ENCODE measurements at regions not wholly inside any gene's neighbourhood (a gene's known extent, or its start where the extent isn't known, plus 50 kb on each side); places are given as distances from the start of the nearest gene placed in this dataset.

GRCh38 chr2:57894381-57894780 lies 152.2 kb upstream of the VRK2 start:
- Histone ChIP-seq H3K4me2 (ENCODE audit: low read depth, low read length, poor library complexity, severe bottlenecking) (no peak overlapping the region), H3K36me3 (ENCODE audit: low read length) (no peaks in the 10 kb centered on the region), H3K79me2 (ENCODE audit: insufficient read depth, low read length) (no peaks in the 10 kb centered on the region), H3K9me3 (ENCODE audit: insufficient read depth, low read length) (no peaks in the 10 kb centered on the region), H3K9me2 (replicated peaks; ENCODE audit: insufficient read depth, low read length) (no peaks in the 10 kb centered on the region), H3K27me3 (ENCODE audit: low read length) (no peaks in the 10 kb centered on the region), H3K4me3 (ENCODE audit: insufficient read depth, low read length, poor library complexity, severe bottlenecking) (no peak overlapping the region), H3K27ac (ENCODE audit: low read depth, low read length) (no peak overlapping the region), H4K20me1 (ENCODE audit: low read depth, low read length) (no peaks in the 10 kb centered on the region), H3K9ac (ENCODE audit: low read length) (no peak overlapping the region), H3F3A (ENCODE audit: insufficient read depth) (no peaks in the 10 kb centered on the region), H2AFZ (ENCODE audit: low read depth, low read length, severe bottlenecking) (no peak overlapping the region)
- TF ChIP-seq, protein P1, sequence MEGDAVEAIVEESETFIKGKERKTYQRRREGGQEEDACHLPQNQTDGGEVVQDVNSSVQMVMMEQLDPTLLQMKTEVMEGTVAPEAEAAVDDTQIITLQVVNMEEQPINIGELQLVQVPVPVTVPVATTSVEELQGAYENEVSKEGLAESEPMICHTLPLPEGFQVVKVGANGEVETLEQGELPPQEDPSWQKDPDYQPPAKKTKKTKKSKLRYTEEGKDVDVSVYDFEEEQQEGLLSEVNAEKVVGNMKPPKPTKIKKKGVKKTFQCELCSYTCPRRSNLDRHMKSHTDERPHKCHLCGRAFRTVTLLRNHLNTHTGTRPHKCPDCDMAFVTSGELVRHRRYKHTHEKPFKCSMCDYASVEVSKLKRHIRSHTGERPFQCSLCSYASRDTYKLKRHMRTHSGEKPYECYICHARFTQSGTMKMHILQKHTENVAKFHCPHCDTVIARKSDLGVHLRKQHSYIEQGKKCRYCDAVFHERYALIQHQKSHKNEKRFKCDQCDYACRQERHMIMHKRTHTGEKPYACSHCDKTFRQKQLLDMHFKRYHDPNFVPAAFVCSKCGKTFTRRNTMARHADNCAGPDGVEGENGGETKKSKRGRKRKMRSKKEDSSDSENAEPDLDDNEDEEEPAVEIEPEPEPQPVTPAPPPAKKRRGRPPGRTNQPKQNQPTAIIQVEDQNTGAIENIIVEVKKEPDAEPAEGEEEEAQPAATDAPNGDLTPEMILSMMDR (IDR thresholded peaks at IDR 0.05; ENCODE audit: insufficient read depth, low read length, poor library complexity, severe bottlenecking) = no peak
- TF ChIP-seq EZH2phosphoT487 (conservative IDR thresholded peaks at IDR 0.05; ENCODE audit: low read length) = no peak

DNA sequence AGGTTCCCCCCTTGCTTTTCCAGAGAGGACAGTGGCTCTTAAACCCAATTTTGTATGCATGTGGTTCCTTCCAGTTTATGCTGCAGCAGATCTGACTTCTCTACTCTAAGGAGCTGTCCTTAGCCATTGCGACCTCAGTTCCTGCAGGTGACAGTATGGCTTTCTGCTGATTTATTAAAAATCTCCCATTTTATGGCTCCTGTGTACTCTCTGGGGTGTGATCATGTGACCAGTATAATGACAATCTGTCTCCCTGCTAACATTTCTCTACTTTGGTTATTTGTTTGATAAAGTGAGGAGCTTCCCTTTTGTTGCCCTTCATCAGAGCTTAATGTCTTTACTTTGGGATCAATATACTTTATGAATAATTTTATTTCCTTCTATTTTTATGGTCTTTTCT lies 148.7 kb upstream of the VRK2 start:
- H3K79me2 ChIP-seq (ENCODE audit: insufficient read depth, low read length) = no peaks in the 10 kb centered on the region
- no peaks in the 10 kb centered on the region for H3K36me3 ChIP-seq (ENCODE audit: low read length)
- H3K27ac ChIP-seq (ENCODE audit: low read depth, low read length) = no peak overlapping the region
- TF ChIP-seq, protein P1 (IDR thresholded peaks at IDR 0.05; ENCODE audit: insufficient read depth, low read length, poor library complexity, severe bottlenecking) = no peak
- no peak for TF ChIP-seq EZH2phosphoT487 (conservative IDR thresholded peaks at IDR 0.05; ENCODE audit: low read length)
- no peak overlapping the region for H3K9ac ChIP-seq (ENCODE audit: low read length)
- H3K9me3 ChIP-seq (ENCODE audit: insufficient read depth, low read length) = no peaks in the 10 kb centered on the region
- H4K20me1 ChIP-seq (ENCODE audit: low read depth, low read length) = no peaks in the 10 kb centered on the region
- no peaks in the 10 kb centered on the region for H3K9me2 ChIP-seq (replicated peaks; ENCODE audit: insufficient read depth, low read length)
- no peaks in the 10 kb centered on the region for H3F3A ChIP-seq (ENCODE audit: insufficient read depth)
- no peak overlapping the region for H2AFZ ChIP-seq (ENCODE audit: low read depth, low read length, severe bottlenecking)
- H3K4me3 ChIP-seq (ENCODE audit: insufficient read depth, low read length, poor library complexity, severe bottlenecking) = no peak overlapping the region
- no peaks in the 10 kb centered on the region for H3K27me3 ChIP-seq (ENCODE audit: low read length)
- H3K4me2 ChIP-seq (ENCODE audit: low read depth, low read length, poor library complexity, severe bottlenecking) = no peak overlapping the region

DNA sequence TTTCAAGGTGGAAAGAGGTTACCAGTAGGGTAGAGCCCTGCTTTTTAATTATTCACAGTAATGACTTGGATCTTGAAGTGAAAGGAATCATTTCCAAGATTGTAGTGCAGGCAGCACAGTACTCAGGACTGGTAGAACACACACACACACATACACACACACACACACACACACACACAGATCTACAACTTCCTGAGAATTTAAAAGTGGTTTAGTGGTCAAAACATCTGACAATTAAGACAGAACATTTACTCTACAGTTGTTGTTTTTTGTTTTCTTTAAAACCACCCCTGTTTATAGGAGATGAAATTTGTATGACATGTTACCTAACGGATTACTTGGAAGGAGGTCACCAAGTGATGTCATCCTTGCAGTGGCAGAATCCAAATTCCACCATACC lies 146.7 kb upstream of the VRK2 start:
- no peak overlapping the region for H2AFZ ChIP-seq (ENCODE audit: low read depth, low read length, severe bottlenecking)
- no peaks in the 10 kb centered on the region for H3K36me3 ChIP-seq (ENCODE audit: low read length)
- H3K79me2 ChIP-seq (ENCODE audit: insufficient read depth, low read length) = no peaks in the 10 kb centered on the region
- no peak overlapping the region for H3K27ac ChIP-seq (ENCODE audit: low read depth, low read length)
- no peaks in the 10 kb centered on the region for H3K9me3 ChIP-seq (ENCODE audit: insufficient read depth, low read length)
- no peak overlapping the region for H3K4me3 ChIP-seq (ENCODE audit: insufficient read depth, low read length, poor library complexity, severe bottlenecking)
- H4K20me1 ChIP-seq (ENCODE audit: low read depth, low read length) = no peaks in the 10 kb centered on the region
- H3K9ac ChIP-seq (ENCODE audit: low read length) = no peak overlapping the region
- H3F3A ChIP-seq (ENCODE audit: insufficient read depth) = no peaks in the 10 kb centered on the region
- no peaks in the 10 kb centered on the region for H3K27me3 ChIP-seq (ENCODE audit: low read length)
- H3K4me2 ChIP-seq (ENCODE audit: low read depth, low read length, poor library complexity, severe bottlenecking) = no peak overlapping the region
- H3K9me2 ChIP-seq (replicated peaks; ENCODE audit: insufficient read depth, low read length) = no peaks in the 10 kb centered on the region
- TF ChIP-seq EZH2phosphoT487 (conservative IDR thresholded peaks at IDR 0.05; ENCODE audit: low read length) = no peak
- TF ChIP-seq, protein P1 (IDR thresholded peaks at IDR 0.05; ENCODE audit: insufficient read depth, low read length, poor library complexity, severe bottlenecking) = no peak

Measured in SU-DHL-6 (cell line).